ENCODE measurements at regions not wholly inside any gene's neighbourhood (a gene's known extent, or its start where the extent isn't known, plus 50 kb on each side); places are given as distances from the start of the nearest gene placed in this dataset.

GRCh38 chr18:46265196-46266156 is 161.3 kb downstream of the HAUS1 start:
- H3K4me1 ChIP-seq = peaks cover 0 to 28% (median 8%) of the 10 kb centered on the region in 4 donors
- 71 to 81% methylated on average over 2 to 4 of the region's 4 CpGs for WGBS, 2 donors (ENCODE audit: low coverage in 1 of 2)

DNA sequence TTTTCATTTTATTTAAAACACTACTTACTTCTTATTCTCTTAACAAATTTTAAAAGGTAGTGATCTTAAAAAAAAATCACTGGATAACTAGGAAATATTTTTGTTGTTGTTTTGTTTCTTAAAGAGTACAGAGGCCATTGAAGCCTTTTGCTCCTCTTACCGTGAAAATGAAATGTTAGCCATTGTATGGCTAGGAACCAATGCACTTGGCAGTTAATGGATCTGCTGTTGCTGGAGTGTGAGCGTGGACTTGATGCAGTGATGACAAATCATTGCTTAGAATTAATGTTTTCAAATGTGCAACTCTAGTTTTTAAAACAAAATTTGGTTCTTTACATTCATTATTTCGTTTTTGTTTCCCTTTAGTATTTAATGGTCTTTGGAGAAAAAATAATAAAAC is 162.3 kb downstream of the HAUS1 start:
- no peaks in the 10 kb centered on the region for H3K27me3 ChIP-seq
- no peak for DNase-seq
- intact Hi-C loops (cut with DNase I; ENCODE audit: low total_unique reads) (no loop called here), in situ Hi-C loops (cut with MboI; ENCODE audit: low pct_ligation_motif_present in 1 of 4, low pct_unique_long_range_greater_than_20kb in 1 of 4, low sequenced_read_pairs in 3 of 4) (no loop called here)
- no peak overlapping the region for H3K4me3 ChIP-seq
- no peak overlapping the region for H3K27ac ChIP-seq
- no peaks in the 10 kb centered on the region for H3K9me3 ChIP-seq
- H3K36me3 ChIP-seq = peaks cover 0 to 14% (median 7%) of the 10 kb centered on the region in 4 donors
- no peak for TF ChIP-seq POLR2AphosphoS5 (IDR thresholded peaks at IDR 0.05)
- TF ChIP-seq CTCF (IDR thresholded peaks at IDR 0.05) = no peak
- no peak for TF ChIP-seq EP300 (IDR thresholded peaks at IDR 0.05; ENCODE audit: low read depth)
- no peak for TF ChIP-seq POLR2A (IDR thresholded peaks at IDR 0.05)
- H3K4me1 ChIP-seq = peaks cover 0 to 21% (median 8%) of the 10 kb centered on the region in 4 donors
- WGBS, 2 donors (ENCODE audit: low coverage in 1 of 2) = 80 to 87% methylated on average over 3 of the region's 3 CpGs

More at GRCh38 chr18:46265196-46266156, 161.3 kb downstream of the HAUS1 start:
- no peak for DNase-seq
- no peak overlapping the region for H3K4me3 ChIP-seq
- peaks cover 0 to 14% (median 7%) of the 10 kb centered on the region in 4 donors for H3K36me3 ChIP-seq
- no peaks in the 10 kb centered on the region for H3K9me3 ChIP-seq
- TF ChIP-seq POLR2AphosphoS5 (IDR thresholded peaks at IDR 0.05) = no peak
- TF ChIP-seq EP300 (IDR thresholded peaks at IDR 0.05; ENCODE audit: low read depth) = no peak
- no peak for TF ChIP-seq CTCF (IDR thresholded peaks at IDR 0.05)
- TF ChIP-seq POLR2A (IDR thresholded peaks at IDR 0.05) = no peak
- intact Hi-C loops (cut with DNase I; ENCODE audit: low total_unique reads) (no loop called here), in situ Hi-C loops (cut with MboI; ENCODE audit: low pct_ligation_motif_present in 1 of 4, low pct_unique_long_range_greater_than_20kb in 1 of 4, low sequenced_read_pairs in 3 of 4) (no loop called here)
- H3K27me3 ChIP-seq = no peaks in the 10 kb centered on the region
- H3K27ac ChIP-seq = no peak overlapping the region

- Histone ChIP-seq H3K36me3 (peaks cover 0 to 9% (median 3%) of the 10 kb centered on the region in 4 donors), H3K4me1 (peaks cover 0 to 28% (median 12%) of the 10 kb centered on the region in 4 donors), H3K4me3 (no peak overlapping the region), H3K27ac (peak overlapping the region; percentile 15 to 39 (median 34)), H3K27me3 (no peaks in the 10 kb centered on the region), H3K9me3 (no peaks in the 10 kb centered on the region)
- peak; percentile 35 for DNase-seq
- in situ Hi-C loops (cut with MboI; ENCODE audit: low pct_ligation_motif_present in 1 of 4, low pct_unique_long_range_greater_than_20kb in 1 of 4, low sequenced_read_pairs in 3 of 4) = no loop called here
- intact Hi-C loops (cut with DNase I; ENCODE audit: low total_unique reads) = no loop called here
- TF ChIP-seq POLR2AphosphoS5 (IDR thresholded peaks at IDR 0.05) (no peak), CTCF (IDR thresholded peaks at IDR 0.05) (no peak), EP300 (IDR thresholded peaks at IDR 0.05; ENCODE audit: low read depth) (no peak), POLR2A (IDR thresholded peaks at IDR 0.05) (no peak)
- 52% methylated on average over 2 of the region's 2 CpGs; no CpG with 5 or more reads in 1 of the 2 donors for WGBS, 2 donors (ENCODE audit: low coverage in 1 of 2)
These were observed 164.5 kb downstream of the HAUS1 start for GRCh38 chr18:46268671-46269070.

DNA sequence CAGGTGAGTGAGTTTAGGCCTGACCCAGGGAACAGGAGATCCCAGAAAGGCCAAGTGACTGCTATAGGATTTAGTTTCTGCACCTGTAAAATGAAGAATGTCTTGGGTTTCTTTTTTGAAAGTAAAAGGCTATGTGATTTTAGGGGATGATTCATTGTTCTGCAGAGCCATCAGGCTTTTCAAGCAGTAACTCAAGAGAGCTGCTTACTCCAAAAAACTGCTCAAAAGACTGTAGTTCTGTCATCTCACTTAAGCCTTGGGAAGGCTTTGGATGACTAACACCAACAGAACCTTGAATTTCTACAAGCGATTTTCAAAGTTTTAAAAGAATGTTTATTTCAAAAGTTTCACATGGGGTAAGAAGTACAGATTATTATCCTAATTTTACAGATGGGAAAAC is 165.1 kb downstream of the HAUS1 start:
- 67 to 88% methylated on average over 1 of the region's 1 CpG for WGBS, 2 donors (ENCODE audit: low coverage in 1 of 2)

More for the DNA sequence above, 165.1 kb downstream of the HAUS1 start:
- H3K4me3 ChIP-seq = no peak overlapping the region
- in situ Hi-C loops (cut with MboI; ENCODE audit: low pct_ligation_motif_present in 1 of 4, low pct_unique_long_range_greater_than_20kb in 1 of 4, low sequenced_read_pairs in 3 of 4) (no loop called here), intact Hi-C loops (cut with DNase I; ENCODE audit: low total_unique reads) (no loop called here)
- no peaks in the 10 kb centered on the region for H3K9me3 ChIP-seq
- peaks cover 0 to 31% (median 12%) of the 10 kb centered on the region in 4 donors for H3K4me1 ChIP-seq
- DNase-seq = no peak
- peaks cover 0 to 4% (median 0%) of the 10 kb centered on the region in 4 donors for H3K36me3 ChIP-seq
- peak overlapping the region; percentile 15 to 39 (median 34) for H3K27ac ChIP-seq
- H3K27me3 ChIP-seq = no peaks in the 10 kb centered on the region
- TF ChIP-seq CTCF (IDR thresholded peaks at IDR 0.05) (no peak), POLR2A (IDR thresholded peaks at IDR 0.05) (no peak), POLR2AphosphoS5 (IDR thresholded peaks at IDR 0.05) (no peak), EP300 (IDR thresholded peaks at IDR 0.05; ENCODE audit: low read depth) (no peak)
